Stimulated activated CD4-positive, alpha-beta T cell treated with anti-CD3 and anti-CD28 coated beads, Interleukin-1b, Interleukin-23, amount 100 ng/mL, for 4 hours (primary cell): ENCODE measurements at regions not wholly inside any gene's neighbourhood (a gene's known extent, or its start where the extent isn't known, plus 50 kb on each side); places are given as distances from the start of the nearest gene placed in this dataset.

Source experiments
- DNase-seq, 2 donors: peaks; one replicate each; pipeline ENCODE4 v3.0.0-alpha.2; 2020; ENCODE audit warnings: low read depth in 2 of 2

- DNase-seq = no peak
Measured at GRCh38 chrX:45322382-45322781, 121.7 kb upstream of the DIPK2B start.

GRCh38 chrX:45320191-45320590 lies 119.5 kb upstream of the DIPK2B start:
- DNase-seq = no peak

GRCh38 chrX:45309801-45310200 lies 109.1 kb upstream of the DIPK2B start:
- no peak for DNase-seq

- no peak for DNase-seq
Measured at GRCh38 chrX:45309096-45309495, 108.4 kb upstream of the DIPK2B start.

- no peak for DNase-seq
Measured at GRCh38 chrX:45306794-45307193, 106.1 kb upstream of the DIPK2B start.

- DNase-seq = no peak
Measured at GRCh38 chrX:45300638-45301037, 100.0 kb upstream of the DIPK2B start.

GRCh38 chrX:45295259-45295986 lies 94.7 kb upstream of the DIPK2B start:
- DNase-seq = no peak

GRCh38 chrX:45274576-45274975 lies 73.9 kb upstream of the DIPK2B start:
- no peak for DNase-seq

- DNase-seq = no peak
Measured at GRCh38 chrX:45267007-45267406, 66.3 kb upstream of the DIPK2B start.

- no peak for DNase-seq
Measured at GRCh38 chrX:45266456-45266855, 65.8 kb upstream of the DIPK2B start.

- DNase-seq = no peak
Measured at GRCh38 chrX:45264865-45265264, 64.2 kb upstream of the DIPK2B start.

GRCh38 chrX:45261471-45261870 lies 60.8 kb upstream of the DIPK2B start:
- DNase-seq = no peak

GRCh38 chrX:45261005-45261404 lies 60.3 kb upstream of the DIPK2B start:
- DNase-seq = no peak

- DNase-seq = no peak
Measured at GRCh38 chrX:45258731-45259402, 58.2 kb upstream of the DIPK2B start.
